Activated CD4-positive, alpha-beta memory T cell treated with anti-CD3 and anti-CD28 coated beads, Interleukin-2, amount 10 ng/mL, durations not matched to agents 7 days and 5 days (primary cell): ENCODE measurements at regions not wholly inside any gene's neighbourhood (a gene's known extent, or its start where the extent isn't known, plus 50 kb on each side); places are given as distances from the start of the nearest gene placed in this dataset.
"Not testable (repeated sequence)": the region's sequence is repeated elsewhere in the genome, so short reads cannot be mapped to it uniquely, and the experiment has no call there.

ENCODE experiments used
- CTCF ChIA-PET: fragments of 350-600 bp; sonication (Branson Sonifier 250); formaldehyde crosslinking; loops from one replicate; lab custom pipeline; 2021; ENCODE audit warnings: antibody characterized with exemption, inconsistent platforms; lab: Charles Lee
- POLR2A ChIA-PET: fragments of 350-600 bp; sonication (Branson Sonifier 250); formaldehyde crosslinking; loops from one replicate; lab custom pipeline; 2021; ENCODE audit warnings: antibody characterized with exemption; lab: Charles Lee
- DNase-seq: peaks from one replicate; pipeline ENCODE4 v3.0.0-alpha.2; 2020
- H3K27ac Mint-ChIP-seq: one replicate; pipeline ENCODE4 v1.8.0; 2021; ENCODE audit warnings: mild to moderate bottlenecking, mixed read lengths
- H3K27me3 Mint-ChIP-seq: one replicate; pipeline ENCODE4 v1.8.0; 2021; ENCODE audit warnings: mixed read lengths
- H3K36me3 Mint-ChIP-seq: one replicate; pipeline ENCODE4 v1.8.0; 2021; ENCODE audit warnings: low read depth, mixed read lengths
- H3K4me1 Mint-ChIP-seq: one replicate; pipeline ENCODE4 v1.8.0; 2021; ENCODE audit warnings: mixed read lengths
- H3K4me3 Mint-ChIP-seq: one replicate; pipeline ENCODE4 v1.8.0; 2021; ENCODE audit warnings: mild to moderate bottlenecking, mixed read lengths
- H3K9me3 Mint-ChIP-seq: one replicate; pipeline ENCODE4 v1.8.0; 2021; ENCODE audit warnings: mixed read lengths

- POLR2A ChIA-PET: no interaction called here
- Mint-ChIP-seq H3K9me3 (peaks cover 2% of the 10 kb centered on the region), H3K36me3 (no peaks in the 10 kb centered on the region), H3K4me1 (no peaks in the 10 kb centered on the region), H3K27ac (no peak overlapping the region), H3K27me3 (no peaks in the 10 kb centered on the region), H3K4me3 (no peak overlapping the region)
- CTCF ChIA-PET: no interaction called here
- DNase-seq: no peak
Observed at GRCh38 chr4:138450546-138451275, 208.6 kb upstream of the SLC7A11 start.

- Mint-ChIP-seq H3K36me3 (no peaks in the 10 kb centered on the region), H3K4me3 (no peak overlapping the region), H3K27me3 (no peaks in the 10 kb centered on the region), H3K4me1 (no peaks in the 10 kb centered on the region), H3K9me3 (no peaks in the 10 kb centered on the region), H3K27ac (no peak overlapping the region)
- no peak for DNase-seq
- ChIA-PET POLR2A (no interaction called here), CTCF (no interaction called here)
Observed at GRCh38 chr4:138449938-138450337, 207.8 kb upstream of the SLC7A11 start.

GRCh38 chr4:138448169-138448568 lies 206.0 kb upstream of the SLC7A11 start:
- POLR2A ChIA-PET: no interaction called here
- Mint-ChIP-seq H3K9me3 (no peaks in the 10 kb centered on the region), H3K4me1 (no peaks in the 10 kb centered on the region), H3K36me3 (no peaks in the 10 kb centered on the region), H3K4me3 (no peak overlapping the region), H3K27ac (no peak overlapping the region), H3K27me3 (no peaks in the 10 kb centered on the region)
- CTCF ChIA-PET: no interaction called here
- DNase-seq: no peak

GRCh38 chr4:138446456-138446855 lies 204.3 kb upstream of the SLC7A11 start:
- no peak overlapping the region for H3K4me3 Mint-ChIP-seq

GRCh38 chr4:138445098-138445497 lies 202.9 kb upstream of the SLC7A11 start:
- CTCF ChIA-PET: no interaction called here
- Mint-ChIP-seq H3K4me3 (no peak overlapping the region), H3K27me3 (no peaks in the 10 kb centered on the region), H3K36me3 (no peaks in the 10 kb centered on the region), H3K9me3 (no peaks in the 10 kb centered on the region), H3K27ac (no peak overlapping the region), H3K4me1 (no peaks in the 10 kb centered on the region)
- no peak for DNase-seq
- POLR2A ChIA-PET: no interaction called here

More at GRCh38 chr4:138446456-138446855, 204.3 kb upstream of the SLC7A11 start:
- Mint-ChIP-seq H3K9me3 (no peaks in the 10 kb centered on the region), H3K4me1 (no peaks in the 10 kb centered on the region), H3K27ac (no peak overlapping the region), H3K27me3 (no peaks in the 10 kb centered on the region), H3K36me3 (no peaks in the 10 kb centered on the region)
- ChIA-PET POLR2A (no interaction called here), CTCF (no interaction called here)
- no peak for DNase-seq

GRCh38 chr4:138444260-138444659 lies 202.1 kb upstream of the SLC7A11 start:
- Mint-ChIP-seq H3K4me3 (no peak overlapping the region), H3K36me3 (no peaks in the 10 kb centered on the region), H3K27me3 (no peaks in the 10 kb centered on the region), H3K4me1 (no peaks in the 10 kb centered on the region), H3K27ac (no peak overlapping the region), H3K9me3 (no peaks in the 10 kb centered on the region)
- POLR2A ChIA-PET: no interaction called here
- DNase-seq: no peak
- CTCF ChIA-PET: no interaction called here

GRCh38 chr4:138439143-138439581 lies 197.0 kb upstream of the SLC7A11 start:
- Mint-ChIP-seq H3K27ac (no peak overlapping the region), H3K27me3 (no peaks in the 10 kb centered on the region), H3K9me3 (no peaks in the 10 kb centered on the region), H3K4me1 (no peaks in the 10 kb centered on the region), H3K36me3 (no peaks in the 10 kb centered on the region), H3K4me3 (no peak overlapping the region)
- DNase-seq: no peak
- CTCF ChIA-PET: no interaction called here
- POLR2A ChIA-PET: no interaction called here

GRCh38 chr4:138438608-138439007 lies 196.5 kb upstream of the SLC7A11 start:
- ChIA-PET CTCF (no interaction called here), POLR2A (no interaction called here)
- Mint-ChIP-seq H3K9me3 (peaks cover 2% of the 10 kb centered on the region), H3K36me3 (no peaks in the 10 kb centered on the region), H3K27me3 (no peaks in the 10 kb centered on the region), H3K27ac (no peak overlapping the region), H3K4me1 (no peaks in the 10 kb centered on the region), H3K4me3 (no peak overlapping the region)
- DNase-seq: no peak

GRCh38 chr4:138437263-138437851 lies 195.2 kb upstream of the SLC7A11 start:
- ChIA-PET POLR2A (no interaction called here), CTCF (no interaction called here)
- no peak for DNase-seq
- H3K9me3 Mint-ChIP-seq: peaks cover 5% of the 10 kb centered on the region
- no peaks in the 10 kb centered on the region for H3K27me3 Mint-ChIP-seq
- no peaks in the 10 kb centered on the region for H3K4me1 Mint-ChIP-seq
- no peak overlapping the region for H3K4me3 Mint-ChIP-seq
- H3K27ac Mint-ChIP-seq: no peak overlapping the region
- H3K36me3 Mint-ChIP-seq: no peaks in the 10 kb centered on the region

GRCh38 chr4:138435733-138436132 lies 193.6 kb upstream of the SLC7A11 start:
- H3K4me3 Mint-ChIP-seq, H3K27me3 Mint-ChIP-seq, POLR2A ChIA-PET, CTCF ChIA-PET, H3K4me1 Mint-ChIP-seq, DNase-seq, H3K36me3 Mint-ChIP-seq, H3K9me3 Mint-ChIP-seq, H3K27ac Mint-ChIP-seq: not testable (repeated sequence)

GRCh38 chr4:138435046-138435445 lies 192.9 kb upstream of the SLC7A11 start:
- H3K36me3 Mint-ChIP-seq, DNase-seq, H3K4me3 Mint-ChIP-seq, H3K9me3 Mint-ChIP-seq, POLR2A ChIA-PET, H3K27me3 Mint-ChIP-seq, H3K27ac Mint-ChIP-seq, H3K4me1 Mint-ChIP-seq: not testable (repeated sequence)
- CTCF ChIA-PET: interaction anchor here (0.7 kb wide), 1 partner anchor 390 kb away, joined by 3 read pairs; no protein-coding TSS in a partner anchor

- H3K9me3 Mint-ChIP-seq: peaks cover 3% of the 10 kb centered on the region
- H3K27me3 Mint-ChIP-seq: no peaks in the 10 kb centered on the region
- H3K4me1 Mint-ChIP-seq: no peaks in the 10 kb centered on the region
- H3K36me3 Mint-ChIP-seq: no peaks in the 10 kb centered on the region
- CTCF ChIA-PET: no interaction called here
- DNase-seq: no peak
- no peak overlapping the region for H3K4me3 Mint-ChIP-seq
- H3K27ac Mint-ChIP-seq: no peak overlapping the region
- POLR2A ChIA-PET: no interaction called here
Observed at GRCh38 chr4:138428611-138429010, 186.5 kb upstream of the SLC7A11 start.

GRCh38 chr4:138426786-138427185 lies 184.6 kb upstream of the SLC7A11 start:
- Mint-ChIP-seq H3K27me3 (no peaks in the 10 kb centered on the region), H3K27ac (no peak overlapping the region), H3K9me3 (no peaks in the 10 kb centered on the region), H3K4me3 (no peak overlapping the region), H3K4me1 (no peaks in the 10 kb centered on the region), H3K36me3 (no peaks in the 10 kb centered on the region)
- POLR2A ChIA-PET: no interaction called here
- CTCF ChIA-PET: no interaction called here
- DNase-seq: no peak

- no peak for DNase-seq
- no peaks in the 10 kb centered on the region for H3K4me1 Mint-ChIP-seq
- H3K27me3 Mint-ChIP-seq: no peaks in the 10 kb centered on the region
- no peaks in the 10 kb centered on the region for H3K36me3 Mint-ChIP-seq
- no peak overlapping the region for H3K27ac Mint-ChIP-seq
- no peaks in the 10 kb centered on the region for H3K9me3 Mint-ChIP-seq
- CTCF ChIA-PET: no interaction called here
- POLR2A ChIA-PET: no interaction called here
- no peak overlapping the region for H3K4me3 Mint-ChIP-seq
Observed at GRCh38 chr4:138420471-138420870, 178.3 kb upstream of the SLC7A11 start.
